ENCODE measurements at regions not wholly inside any gene's neighbourhood (a gene's known extent, or its start where the extent isn't known, plus 50 kb on each side); places are given as distances from the start of the nearest gene placed in this dataset.

DNA sequence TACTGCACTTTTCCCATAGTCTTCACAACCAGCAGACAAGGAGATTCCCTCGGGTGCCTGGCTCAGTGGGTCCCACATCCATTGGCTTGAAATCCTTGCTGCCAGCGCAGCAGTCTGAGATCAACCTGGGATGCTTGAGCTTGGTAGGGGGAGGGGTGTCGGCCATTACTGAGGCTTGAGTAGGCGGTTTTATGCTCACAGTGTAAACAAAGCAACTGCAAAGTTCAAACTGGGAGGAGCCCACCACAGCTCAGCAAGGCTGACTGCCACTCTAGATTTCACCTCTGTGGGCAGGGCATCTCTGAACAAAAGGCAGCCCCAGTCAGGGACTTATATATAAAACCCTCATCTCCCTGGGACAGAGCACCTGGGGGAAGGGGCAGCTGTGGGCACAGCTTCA, 512.3 kb upstream of the MPDZ start:
- no peaks in the 10 kb centered on the region for H3K27me3 ChIP-seq
- no peak overlapping the region for H3K27ac ChIP-seq
- H3K36me3 ChIP-seq, result no peaks in the 10 kb centered on the region
- DNase-seq, result peak in 1 of 3 donors; percentile 56
- H3K4me1 ChIP-seq, result no peaks in the 10 kb centered on the region
- TF ChIP-seq, protein P1, sequence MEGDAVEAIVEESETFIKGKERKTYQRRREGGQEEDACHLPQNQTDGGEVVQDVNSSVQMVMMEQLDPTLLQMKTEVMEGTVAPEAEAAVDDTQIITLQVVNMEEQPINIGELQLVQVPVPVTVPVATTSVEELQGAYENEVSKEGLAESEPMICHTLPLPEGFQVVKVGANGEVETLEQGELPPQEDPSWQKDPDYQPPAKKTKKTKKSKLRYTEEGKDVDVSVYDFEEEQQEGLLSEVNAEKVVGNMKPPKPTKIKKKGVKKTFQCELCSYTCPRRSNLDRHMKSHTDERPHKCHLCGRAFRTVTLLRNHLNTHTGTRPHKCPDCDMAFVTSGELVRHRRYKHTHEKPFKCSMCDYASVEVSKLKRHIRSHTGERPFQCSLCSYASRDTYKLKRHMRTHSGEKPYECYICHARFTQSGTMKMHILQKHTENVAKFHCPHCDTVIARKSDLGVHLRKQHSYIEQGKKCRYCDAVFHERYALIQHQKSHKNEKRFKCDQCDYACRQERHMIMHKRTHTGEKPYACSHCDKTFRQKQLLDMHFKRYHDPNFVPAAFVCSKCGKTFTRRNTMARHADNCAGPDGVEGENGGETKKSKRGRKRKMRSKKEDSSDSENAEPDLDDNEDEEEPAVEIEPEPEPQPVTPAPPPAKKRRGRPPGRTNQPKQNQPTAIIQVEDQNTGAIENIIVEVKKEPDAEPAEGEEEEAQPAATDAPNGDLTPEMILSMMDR (IDR thresholded peaks at IDR 0.05), result no peak
- no peak for TF ChIP-seq POLR2A (IDR thresholded peaks at IDR 0.05)
- H3K4me3 ChIP-seq, result no peak overlapping the region
- H3K9me3 ChIP-seq, result no peaks in the 10 kb centered on the region

GRCh38 chr9:13790055-13790454, 510.6 kb upstream of the MPDZ start:
- Histone ChIP-seq H3K27ac (no peak overlapping the region), H3K4me3 (no peak overlapping the region), H3K27me3 (no peaks in the 10 kb centered on the region), H3K9me3 (no peaks in the 10 kb centered on the region), H3K36me3 (no peaks in the 10 kb centered on the region), H3K4me1 (no peaks in the 10 kb centered on the region)
- DNase-seq, result no peak
- no peak for TF ChIP-seq POLR2A (IDR thresholded peaks at IDR 0.05)
- TF ChIP-seq, protein P1 (IDR thresholded peaks at IDR 0.05), result no peak

GRCh38 chr9:13787234-13787833, 507.8 kb upstream of the MPDZ start:
- no peak for DNase-seq
- Histone ChIP-seq H3K27ac (peak overlapping the region in 1 of 4 donors; percentile 9), H3K36me3 (no peaks in the 10 kb centered on the region), H3K27me3 (no peaks in the 10 kb centered on the region), H3K4me1 (no peaks in the 10 kb centered on the region), H3K9me3 (no peaks in the 10 kb centered on the region), H3K4me3 (no peak overlapping the region)
- TF ChIP-seq, protein P1 (IDR thresholded peaks at IDR 0.05), result no peak
- TF ChIP-seq POLR2A (IDR thresholded peaks at IDR 0.05), result no peak

DNA sequence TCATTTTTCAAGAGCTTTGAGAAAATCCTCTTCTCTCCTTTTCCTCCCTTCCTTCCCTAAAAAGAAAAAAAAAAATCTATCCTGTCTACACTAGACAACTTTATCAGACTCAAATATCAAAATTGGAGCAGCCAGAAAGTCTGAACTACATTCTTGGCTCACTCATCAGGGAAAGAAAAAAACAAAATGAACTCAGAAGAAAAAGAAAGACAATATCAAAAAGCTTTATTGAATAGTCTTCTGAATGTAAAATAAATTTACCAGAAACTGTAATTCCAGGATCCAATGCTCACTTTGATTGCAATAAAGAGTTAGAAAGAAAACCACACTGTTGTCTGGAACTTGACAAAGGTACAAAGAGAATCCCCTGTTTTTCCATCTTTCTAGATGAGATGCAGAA, 507.2 kb upstream of the MPDZ start:
- Histone ChIP-seq H3K27ac (no peak overlapping the region), H3K4me3 (no peak overlapping the region), H3K36me3 (no peaks in the 10 kb centered on the region), H3K4me1 (no peaks in the 10 kb centered on the region), H3K27me3 (no peaks in the 10 kb centered on the region), H3K9me3 (no peaks in the 10 kb centered on the region)
- no peak for DNase-seq
- no peak for TF ChIP-seq POLR2A (IDR thresholded peaks at IDR 0.05)
- TF ChIP-seq, protein P1 (IDR thresholded peaks at IDR 0.05), result no peak

DNA sequence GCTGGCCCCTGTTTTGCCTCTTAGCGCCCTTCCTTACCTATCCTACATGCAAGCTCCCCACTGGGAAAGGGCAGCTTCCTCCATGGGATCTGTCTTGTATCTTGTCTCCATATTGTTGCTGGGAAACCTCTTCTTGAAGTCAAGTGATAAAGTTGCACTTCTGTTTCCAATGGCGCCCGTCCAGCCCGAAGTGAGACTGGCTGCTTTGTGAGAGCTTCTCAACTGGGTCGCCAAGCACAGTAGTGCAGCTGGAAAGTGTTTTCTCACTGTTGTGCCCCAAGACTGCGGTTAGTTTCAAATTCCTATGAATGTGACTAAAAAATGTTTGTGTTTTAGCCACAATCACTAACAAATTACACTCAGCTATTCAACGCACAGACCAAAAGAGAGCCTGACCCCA, 506.6 kb upstream of the MPDZ start:
- no peak overlapping the region for H3K4me3 ChIP-seq
- H3K27me3 ChIP-seq, result no peaks in the 10 kb centered on the region
- no peak for DNase-seq
- no peaks in the 10 kb centered on the region for H3K36me3 ChIP-seq
- no peaks in the 10 kb centered on the region for H3K4me1 ChIP-seq
- no peak overlapping the region for H3K27ac ChIP-seq
- TF ChIP-seq, protein P1 (IDR thresholded peaks at IDR 0.05), result no peak
- no peak for TF ChIP-seq POLR2A (IDR thresholded peaks at IDR 0.05)
- no peaks in the 10 kb centered on the region for H3K9me3 ChIP-seq

GRCh38 chr9:13779106-13779505, 499.6 kb upstream of the MPDZ start:
- Histone ChIP-seq H3K27me3 (no peaks in the 10 kb centered on the region), H3K4me1 (no peaks in the 10 kb centered on the region), H3K27ac (no peak overlapping the region), H3K36me3 (no peaks in the 10 kb centered on the region), H3K9me3 (no peaks in the 10 kb centered on the region), H3K4me3 (no peak overlapping the region)
- no peak for DNase-seq
- TF ChIP-seq, protein P1 (IDR thresholded peaks at IDR 0.05), result no peak
- no peak for TF ChIP-seq POLR2A (IDR thresholded peaks at IDR 0.05)

Data from Peyer's patch (tissue), 4 donors.